ENCODE measurements at regions not wholly inside any gene's neighbourhood (a gene's known extent, or its start where the extent isn't known, plus 50 kb on each side); places are given as distances from the start of the nearest gene placed in this dataset.

DNA sequence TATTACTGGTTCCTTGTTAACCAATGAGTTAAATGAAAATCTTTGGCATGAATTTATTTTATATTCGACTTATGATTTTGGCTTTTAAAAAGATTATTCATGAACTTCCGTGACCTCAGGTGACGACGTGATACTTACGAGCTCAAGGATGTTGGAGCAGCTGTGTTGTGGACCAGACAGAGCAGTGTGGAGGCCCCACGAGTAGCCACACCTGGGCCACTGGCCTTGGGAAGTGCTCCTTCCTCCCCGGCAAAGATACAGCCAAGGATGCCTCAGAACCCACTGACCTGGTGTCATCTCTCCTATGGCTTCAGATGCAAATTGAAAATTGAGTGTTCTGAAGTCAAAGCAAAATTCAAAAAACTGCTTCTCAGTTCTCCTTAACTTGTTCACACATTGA, 147.5 kb upstream of the PPP2R2D start:
- no peak for DNase-seq (ENCODE audit: low spot score)

DNA sequence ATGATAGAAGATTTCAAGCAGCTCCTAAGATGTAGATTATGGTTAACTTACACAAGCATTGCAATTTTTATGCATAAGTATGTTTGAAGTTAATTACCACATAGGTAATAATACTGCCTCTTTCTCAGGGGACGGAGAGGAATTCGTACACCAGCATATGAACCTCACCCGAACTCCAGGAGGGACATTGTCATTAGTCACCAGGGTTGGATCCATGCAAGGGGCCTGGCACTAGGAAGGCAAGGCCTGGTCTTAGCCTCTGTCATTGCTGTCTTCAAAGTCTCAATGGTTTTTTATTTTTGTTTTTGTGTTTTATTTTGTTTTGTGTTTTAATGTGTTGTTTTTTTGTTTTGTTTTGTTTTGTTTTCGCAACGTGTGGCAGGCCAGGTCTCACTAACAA, 145.6 kb upstream of the PPP2R2D start:
- DNase-seq (ENCODE audit: low spot score) = no peak

DNA sequence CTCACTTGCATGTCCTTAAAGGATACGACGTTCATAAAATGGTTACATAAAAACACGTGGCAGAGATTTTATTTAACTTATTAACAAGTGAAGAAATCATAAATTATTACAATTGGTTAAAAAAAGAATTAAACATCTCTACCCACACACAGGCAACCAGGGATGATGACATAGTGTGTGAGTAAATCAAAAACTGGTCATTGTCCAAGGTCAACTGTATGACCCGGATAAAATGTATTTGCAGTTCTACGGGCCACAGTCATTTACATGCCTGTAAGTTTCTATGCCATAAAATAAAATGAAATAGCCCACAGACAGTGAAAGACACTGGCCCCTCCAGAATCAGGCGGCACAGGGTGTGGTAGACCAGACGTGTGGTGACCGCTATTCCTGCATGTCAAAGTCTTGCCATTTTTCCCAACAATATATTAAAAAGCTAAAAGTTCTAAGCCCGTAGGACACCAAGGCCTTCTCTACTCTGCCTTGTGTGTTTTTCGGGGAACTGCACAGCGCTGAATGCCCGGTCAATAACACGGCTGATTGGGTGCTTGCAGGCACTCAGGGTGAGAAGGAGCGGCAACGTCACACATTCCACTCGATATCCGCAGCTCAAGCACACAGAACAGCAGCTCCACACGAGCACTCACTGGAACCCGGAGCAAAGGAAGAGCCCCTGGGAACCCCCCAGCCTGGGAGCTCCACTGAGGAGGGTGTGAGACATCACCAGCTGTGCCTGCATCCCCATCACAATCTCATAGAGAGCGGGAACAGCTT, 143.3 kb upstream of the PPP2R2D start:
- DNase-seq (ENCODE audit: low spot score) = no peak

DNA sequence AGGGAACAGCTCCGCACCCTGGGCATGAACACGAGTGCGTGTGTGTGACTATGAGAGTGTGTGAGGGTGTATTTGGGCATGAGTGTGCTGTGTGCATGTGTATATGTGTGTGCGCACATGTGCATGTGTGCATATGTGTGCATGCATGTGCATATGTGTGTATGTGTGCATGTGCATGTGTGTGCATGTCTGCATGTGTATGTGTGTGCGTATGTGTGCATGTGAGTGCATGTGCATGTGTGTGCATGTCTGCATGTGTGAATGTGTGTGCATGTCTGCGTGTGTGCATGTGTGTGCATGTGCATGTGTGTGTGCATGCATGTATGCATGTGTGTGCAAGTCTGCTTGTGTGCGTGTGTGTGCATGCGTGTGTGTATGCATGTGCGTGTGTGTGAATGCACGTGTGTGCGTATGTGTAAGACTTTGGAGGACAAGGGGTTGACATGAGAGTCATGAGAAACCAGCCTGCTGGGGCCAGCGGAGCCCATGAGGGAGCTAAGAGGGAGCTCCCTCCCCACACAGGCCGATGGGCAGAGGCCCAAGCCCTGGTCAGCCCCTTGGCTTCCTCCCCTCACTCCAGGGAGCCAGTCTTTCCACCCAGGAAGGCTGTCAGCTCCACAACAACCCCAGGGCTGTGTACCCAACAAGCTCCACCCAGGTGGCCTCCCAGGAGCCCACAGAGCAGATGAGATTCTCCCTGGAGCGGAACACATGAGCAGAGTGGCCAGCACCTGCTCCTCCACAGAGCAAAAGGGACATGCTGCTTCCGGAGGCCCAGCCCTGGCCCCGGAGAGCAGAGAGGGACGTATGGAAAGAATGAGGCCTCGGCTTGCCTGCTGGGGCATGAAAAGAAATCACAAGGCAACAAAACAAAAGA, 142.5 kb upstream of the PPP2R2D start:
- DNase-seq (ENCODE audit: low spot score) = no peak

DNA sequence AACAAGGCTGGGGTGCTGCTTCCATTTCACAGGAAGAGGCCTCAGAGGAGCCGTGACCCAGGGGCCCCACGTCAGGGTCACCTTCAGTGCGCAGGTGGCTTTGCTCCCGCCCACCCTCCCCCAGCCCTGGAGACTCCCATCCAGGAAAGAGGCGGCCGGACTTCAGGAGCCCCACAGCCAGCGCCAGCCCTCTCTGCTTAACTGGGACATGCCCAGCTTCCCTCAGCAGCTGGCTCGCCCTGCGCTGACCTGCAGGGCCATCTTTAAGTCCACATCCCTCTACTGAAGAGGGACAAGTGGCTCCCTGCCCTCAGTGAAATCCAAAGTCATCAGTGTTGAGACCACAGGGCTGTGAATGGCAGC, 141.9 kb upstream of the PPP2R2D start:
- no peak for DNase-seq (ENCODE audit: low spot score)

DNA sequence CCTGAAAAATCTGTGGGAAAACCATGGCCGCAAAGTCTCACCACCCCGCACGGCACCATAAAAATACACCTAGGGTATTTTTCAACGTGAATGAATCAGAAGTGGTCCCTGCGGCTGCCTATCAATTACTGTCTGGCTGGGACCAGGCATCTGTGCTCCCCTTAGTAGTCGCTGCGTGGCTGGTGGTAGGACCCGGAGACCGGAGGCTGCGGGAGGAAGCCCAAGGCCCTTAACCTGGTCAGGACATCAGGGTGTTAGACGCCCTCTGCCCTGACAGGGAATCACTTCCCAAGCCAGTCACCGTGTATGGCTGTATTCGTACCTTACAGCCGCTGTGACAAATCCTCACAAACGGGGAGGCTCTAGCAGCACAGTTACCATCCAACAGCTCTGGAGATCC, 141.5 kb upstream of the PPP2R2D start:
- no peak for DNase-seq (ENCODE audit: low spot score)

DNA sequence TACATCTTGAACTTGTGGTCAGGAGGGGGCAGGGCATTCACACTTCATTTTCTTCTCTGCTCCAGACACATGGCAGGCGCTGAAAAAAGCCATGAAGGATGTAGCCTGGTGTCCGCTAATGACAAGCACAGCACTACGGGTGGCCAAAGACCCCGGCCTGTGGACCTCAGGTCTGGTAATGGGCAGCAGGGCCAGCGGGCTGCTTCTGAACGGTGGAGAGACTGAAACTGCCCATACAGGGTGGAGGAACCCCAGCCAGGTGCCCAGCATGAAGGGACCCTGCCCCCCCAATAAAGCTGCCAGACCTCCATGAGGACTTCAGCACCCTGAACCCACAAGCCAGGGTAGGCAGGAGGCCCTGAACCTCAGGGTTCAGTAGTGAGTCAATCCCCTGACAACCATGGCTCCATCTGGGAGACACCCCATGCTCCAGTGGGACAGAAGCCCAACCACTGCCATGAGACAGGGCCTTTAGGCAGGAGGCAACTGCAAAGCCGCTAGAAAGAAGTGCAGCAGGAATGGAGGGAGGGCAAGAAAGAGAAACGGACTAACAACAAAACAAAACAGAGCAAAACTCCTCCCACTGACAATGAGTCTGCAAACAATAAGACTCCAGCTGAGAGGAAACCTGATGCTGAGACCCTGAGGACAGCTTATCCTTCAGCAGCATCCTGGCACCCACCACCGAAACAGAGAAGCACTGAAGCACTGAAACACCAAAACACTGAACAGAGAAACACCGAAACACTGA, 140.2 kb upstream of the PPP2R2D start:
- DNase-seq (ENCODE audit: low spot score) = no peak

DNA sequence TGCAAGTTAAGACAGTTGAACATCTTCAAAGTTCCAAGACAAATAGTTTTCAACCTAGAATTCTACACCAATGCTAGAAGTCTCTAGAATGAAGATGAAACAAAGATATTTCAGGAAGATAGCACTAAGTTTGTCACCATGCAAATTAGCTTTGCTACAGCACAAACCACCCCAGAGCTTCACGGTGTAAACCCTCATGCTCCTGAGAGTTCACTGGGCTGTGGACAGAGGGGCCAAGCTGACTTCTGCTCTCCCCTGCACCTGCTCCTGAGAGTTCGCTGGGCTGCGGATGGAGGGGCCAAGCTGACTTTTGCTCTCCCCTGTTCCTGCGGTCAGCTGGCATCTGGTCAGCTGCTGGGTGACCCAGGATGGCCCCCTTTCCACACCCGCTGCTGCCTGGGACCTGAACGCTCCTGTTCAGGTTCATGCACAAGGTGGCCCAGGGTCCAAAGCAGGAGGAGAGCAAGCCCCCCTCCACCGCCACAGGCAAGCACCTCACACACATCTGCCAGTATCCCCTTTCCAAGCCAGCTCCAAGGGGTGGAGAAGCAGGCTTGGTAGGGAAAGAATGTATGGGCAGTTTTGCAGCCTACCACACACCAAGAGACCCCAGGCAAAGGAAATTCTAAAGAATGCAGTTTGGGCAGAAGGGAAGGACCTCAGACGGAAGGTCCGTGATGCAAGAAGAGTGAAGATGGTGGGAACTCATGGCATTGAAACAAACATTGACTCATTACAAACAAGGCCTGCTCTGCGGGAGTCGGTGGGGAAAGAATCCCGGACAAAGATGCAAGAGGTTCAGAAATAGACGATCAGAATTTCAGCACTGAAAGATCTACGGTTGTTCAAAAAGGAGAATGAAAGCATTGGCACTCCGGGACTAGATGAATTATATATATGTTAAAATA, 137.8 kb upstream of the PPP2R2D start:
- no peak for DNase-seq (ENCODE audit: low spot score)

DNA sequence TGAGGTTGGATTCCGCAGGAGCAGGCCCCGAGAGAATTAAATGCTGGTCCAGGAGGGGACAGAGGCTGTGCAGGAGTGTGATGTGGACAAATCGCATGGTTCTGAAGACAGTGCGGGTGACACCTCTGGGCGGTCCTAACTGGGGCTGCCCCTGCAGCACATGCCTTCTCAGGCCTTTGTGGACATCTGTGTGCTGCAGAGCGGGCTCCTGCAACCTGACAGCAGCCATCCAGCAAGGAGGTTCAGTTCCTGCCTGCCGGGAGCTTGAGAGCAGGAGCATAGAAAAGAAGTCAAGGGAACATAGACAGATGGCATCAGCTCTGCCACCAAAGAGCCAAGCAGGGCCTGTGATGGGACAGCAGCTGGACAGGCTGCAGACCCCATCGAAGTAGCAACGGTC, 135.9 kb upstream of the PPP2R2D start:
- no peak for DNase-seq (ENCODE audit: low spot score)

DNA sequence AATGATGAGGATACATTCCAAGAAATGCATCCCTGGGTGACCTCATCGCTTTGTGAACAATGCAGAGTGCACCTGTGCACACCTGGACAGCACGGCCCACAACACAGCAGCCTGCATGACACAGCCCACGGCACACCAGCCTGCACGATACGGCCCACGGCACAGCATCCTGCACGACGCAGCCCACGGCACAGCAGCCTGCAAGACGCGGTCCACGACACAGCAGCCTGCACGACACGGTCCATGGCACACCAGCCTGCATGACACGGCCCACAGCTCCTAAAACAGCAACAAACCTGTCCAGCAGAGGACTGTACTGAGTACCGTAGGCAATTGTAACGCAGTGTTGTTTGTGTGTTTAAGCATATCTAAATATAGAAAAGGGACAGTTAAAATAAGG, 134.7 kb upstream of the PPP2R2D start:
- DNase-seq (ENCODE audit: low spot score) = no peak

DNA sequence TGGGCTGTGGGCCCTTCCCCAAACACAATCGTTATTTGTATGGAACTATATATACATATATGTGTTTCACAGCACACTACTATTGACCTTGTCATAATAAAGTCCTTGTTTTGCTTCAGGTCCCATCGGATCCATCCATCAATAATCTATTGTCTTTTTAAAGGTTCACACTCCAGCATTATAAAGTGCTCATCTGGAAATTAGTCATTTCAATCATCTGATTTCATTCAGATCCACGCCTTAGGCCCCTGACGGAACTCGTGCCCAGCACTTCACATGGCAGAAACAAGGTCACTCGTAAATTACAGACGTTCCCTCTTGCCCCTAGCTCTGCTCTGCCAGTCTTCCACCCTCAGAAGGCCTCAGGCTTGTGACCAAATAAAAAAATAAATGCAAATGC, 133.1 kb upstream of the PPP2R2D start:
- DNase-seq (ENCODE audit: low spot score) = no peak

DNA sequence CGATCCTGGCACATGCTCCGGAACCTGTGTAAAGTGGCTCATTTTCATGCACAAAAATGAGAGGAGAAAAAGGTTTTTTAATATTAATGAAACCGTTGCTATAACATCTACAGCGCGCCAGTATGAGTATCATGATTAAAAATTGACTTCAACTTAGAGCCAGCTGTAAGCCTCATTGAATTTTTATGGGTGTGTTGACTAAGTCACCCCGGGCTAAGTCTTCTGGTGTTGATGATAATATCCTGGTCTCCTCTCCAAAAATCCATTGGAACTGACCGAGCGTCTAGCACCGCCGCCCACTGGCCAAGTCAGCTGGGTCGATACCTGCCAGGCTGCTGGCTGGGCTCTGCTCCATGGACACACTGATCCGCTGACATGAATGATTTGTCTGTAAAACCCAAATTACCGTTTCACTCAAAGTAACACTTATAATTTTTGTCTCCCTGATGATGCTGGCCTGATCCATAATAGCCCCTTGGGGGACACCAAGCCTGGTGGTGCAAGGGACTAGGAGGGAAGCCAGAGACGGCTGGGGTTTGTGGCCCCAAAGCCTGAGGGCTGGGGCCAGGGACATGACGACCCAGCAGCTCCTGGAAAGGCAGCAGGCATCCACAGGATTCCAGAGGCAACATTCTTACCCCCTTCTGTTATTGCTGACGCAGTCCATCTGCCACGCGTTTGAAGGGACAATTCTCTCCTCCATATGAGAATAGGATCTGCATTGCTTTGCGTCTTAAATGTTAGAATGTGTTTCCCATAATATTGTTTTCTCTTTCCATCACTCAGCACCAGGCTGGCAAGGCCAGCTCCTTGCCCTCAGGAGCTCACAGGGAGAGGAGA, 131.0 kb upstream of the PPP2R2D start:
- no peak for DNase-seq (ENCODE audit: low spot score)

DNA sequence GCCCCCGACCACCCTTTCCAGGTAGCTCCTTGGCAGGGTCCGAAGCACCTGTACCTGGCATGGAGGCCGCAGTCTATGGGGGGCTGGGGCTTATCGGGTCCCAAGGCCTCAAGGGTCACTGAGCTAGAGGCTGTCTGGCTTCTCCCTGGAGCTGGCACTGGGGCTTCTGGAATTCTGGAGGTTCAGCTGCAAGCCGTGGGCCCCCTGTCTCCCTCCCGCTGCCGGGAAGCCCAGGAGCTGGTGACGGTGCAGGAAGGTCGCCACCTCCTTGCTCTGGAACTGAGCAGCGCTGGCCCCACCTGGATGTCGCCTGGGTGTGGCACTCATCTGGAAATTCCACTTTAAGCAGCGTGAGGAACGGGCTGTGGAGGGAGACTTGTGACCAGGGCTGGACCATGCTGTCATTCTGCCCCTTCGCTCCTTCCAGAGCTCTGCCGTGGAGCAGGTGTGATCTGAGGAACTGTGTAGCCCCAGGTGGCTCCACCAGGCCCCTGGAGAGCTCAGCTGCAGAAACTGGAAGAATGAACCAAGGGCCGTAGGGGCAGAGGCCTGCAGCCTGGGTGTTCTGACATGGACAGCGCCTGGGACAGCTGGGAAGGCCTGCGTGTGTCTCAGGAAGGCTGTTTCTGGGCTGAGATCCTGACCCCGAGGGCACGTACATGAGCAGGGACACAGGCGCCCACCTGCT, 129.7 kb upstream of the PPP2R2D start:
- DNase-seq (ENCODE audit: low spot score) = no peak

DNA sequence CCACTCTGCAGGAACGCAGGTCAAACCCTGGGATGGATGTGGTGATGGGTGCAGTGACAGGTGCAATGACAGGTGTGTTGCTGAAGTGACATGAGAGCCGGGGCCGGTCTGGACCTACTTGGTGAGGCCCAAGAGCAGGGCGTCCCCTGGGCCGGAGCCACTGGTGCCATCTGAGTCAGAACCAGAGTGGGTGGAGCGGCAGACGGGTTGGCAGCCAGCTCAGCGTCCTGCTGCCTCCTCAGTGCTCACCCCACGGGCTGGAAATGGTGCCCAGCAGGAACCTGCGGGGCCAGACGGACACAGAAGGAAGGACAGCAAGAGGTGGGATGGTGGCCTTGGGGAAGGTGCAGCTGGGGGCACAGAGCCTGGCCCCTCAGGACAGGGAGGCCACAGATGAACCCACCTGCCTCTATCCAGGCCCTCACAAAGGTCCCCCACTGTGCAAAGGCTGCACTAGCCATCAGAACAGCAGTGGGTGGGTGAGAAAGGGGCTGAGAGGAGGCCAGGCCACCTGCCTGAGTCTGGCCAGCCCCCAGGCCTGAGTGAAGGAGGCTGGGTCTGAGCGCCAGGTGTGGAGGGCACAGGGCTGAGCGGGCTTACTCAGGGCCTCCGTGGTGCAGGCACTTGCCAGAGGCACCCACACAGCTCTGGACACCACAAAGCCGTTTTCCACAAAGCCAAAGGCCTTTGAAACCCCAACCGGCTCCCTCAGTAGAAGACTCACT, 129.0 kb upstream of the PPP2R2D start:
- no peak for DNase-seq (ENCODE audit: low spot score)

DNA sequence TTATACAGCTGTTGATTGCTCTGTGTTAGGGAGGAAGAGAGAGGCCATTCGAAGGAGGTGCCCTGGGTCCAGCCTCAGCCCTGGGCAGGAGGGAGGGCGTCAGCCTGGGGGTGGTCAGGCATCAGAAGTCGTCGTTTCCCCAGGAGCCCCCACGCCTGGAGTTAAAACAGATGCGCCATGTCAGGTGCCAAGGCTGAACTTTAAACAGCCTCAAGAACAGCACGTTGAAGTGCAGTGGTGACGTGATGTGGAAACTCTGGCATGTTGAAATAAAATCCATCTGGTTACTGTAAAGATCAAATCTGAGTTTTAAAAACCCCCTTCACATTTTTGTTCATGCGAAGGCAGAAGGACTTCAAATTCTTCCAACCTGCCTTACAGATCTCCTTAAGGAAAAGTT, 128.4 kb upstream of the PPP2R2D start:
- DNase-seq (ENCODE audit: low spot score) = no peak

DNA sequence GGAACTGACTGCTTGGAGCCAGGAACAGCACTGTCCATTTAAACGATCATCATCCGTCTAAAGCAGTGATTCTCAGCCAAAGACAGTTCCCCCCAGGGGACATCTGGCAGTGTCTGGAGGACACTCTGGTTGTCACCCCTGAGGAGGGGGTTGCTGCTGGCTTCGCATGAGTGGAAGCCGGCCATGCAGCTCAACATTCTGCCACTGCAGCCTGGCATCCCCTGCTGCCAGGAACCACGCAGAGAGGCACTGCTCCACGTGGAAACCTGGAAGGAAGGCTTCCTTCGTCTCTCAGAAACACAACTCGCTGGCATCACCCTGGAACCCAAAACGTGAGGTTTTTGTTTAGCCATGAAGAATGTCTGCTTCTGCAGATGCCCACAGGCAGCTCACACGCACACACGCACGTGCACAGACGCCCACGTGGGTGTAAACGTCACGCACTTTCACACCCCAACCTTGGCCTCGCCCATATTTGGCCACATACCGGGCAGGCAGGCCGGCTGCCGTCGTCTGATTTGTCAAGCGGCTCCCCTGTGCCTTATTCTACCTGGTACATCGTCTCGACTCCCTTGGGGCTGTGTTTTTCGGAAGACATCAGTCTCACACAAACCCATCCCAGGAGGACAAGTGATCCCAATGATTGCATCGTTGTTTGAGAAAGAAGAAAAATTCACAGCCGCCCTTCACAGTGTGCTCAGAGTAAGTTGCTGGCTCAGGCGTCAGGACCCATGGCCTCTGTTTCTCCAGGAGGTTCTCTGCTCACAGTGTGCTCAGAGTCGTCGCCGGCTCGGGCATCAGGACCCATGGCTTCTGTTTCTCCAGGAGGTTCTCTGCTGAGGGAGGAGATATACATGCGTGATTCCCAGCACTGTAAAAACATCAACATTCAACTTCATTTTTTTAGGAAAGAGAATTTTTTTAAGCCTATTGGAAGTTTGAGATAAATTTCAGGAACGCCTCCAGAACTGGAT, 127.2 kb upstream of the PPP2R2D start:
- no peak for DNase-seq (ENCODE audit: low spot score)

DNA sequence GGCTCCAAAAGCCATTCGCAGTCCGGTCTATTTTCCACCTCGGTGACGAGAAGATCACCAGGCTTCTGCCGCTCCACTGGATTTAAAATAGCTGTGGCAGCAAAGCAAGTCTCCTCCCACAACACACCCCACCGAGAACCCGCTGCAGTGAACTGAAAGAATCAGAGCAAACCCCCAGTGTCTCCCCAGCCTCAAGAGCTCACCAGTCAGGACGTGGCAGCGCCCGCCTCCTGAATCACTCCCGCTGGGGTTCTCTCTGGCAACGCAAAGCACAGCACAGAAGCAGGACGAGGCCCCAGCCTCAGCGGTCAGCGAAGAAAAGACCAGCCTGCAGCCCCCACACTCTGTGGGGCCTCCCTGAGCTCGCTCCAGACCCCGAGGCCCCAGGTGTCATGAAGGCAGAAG, 126.1 kb upstream of the PPP2R2D start:
- DNase-seq (ENCODE audit: low spot score) = no peak

DNA sequence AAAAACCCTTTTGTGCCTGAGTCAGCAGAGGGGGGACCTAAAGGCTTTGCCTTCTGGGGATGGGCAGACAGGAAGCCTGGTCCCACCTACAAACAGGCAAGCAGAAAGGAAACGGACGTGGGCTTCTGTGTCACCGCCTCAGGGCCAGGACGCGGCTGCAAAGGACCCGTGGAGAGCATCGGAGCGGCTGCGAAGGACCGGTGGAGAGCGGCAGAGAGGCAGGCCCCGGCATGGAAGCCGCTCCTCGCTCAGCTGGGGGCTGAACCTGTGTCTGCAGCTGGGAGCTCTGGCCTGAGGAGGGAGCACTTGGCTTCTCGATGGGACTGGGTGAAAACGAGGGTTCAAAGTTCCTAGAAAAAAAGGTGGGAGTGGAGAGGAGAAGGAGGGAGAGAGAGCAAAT, 125.4 kb upstream of the PPP2R2D start:
- no peak for DNase-seq (ENCODE audit: low spot score)
